ENCODE measurements at regions not wholly inside any gene's neighbourhood (a gene's known extent, or its start where the extent isn't known, plus 50 kb on each side); places are given as distances from the start of the nearest gene placed in this dataset.

GRCh38 chr7:31432176-31432575 is 81.7 kb upstream of the ITPRID1 start:
- no peak for TF ChIP-seq USF1 (IDR thresholded peaks at IDR 0.05)
- TF ChIP-seq CEBPB (IDR thresholded peaks at IDR 0.05), result no peak
- no peak for TF ChIP-seq EP300 (IDR thresholded peaks at IDR 0.05; ENCODE audit: borderline replicate concordance)
- TF ChIP-seq RAD21 (IDR thresholded peaks at IDR 0.05; ENCODE audit: low read depth), result no peak
- TF ChIP-seq REST (IDR thresholded peaks at IDR 0.05; ENCODE audit: low read depth), result no peak
- no peak for TF ChIP-seq MAX (IDR thresholded peaks at IDR 0.05)
- no peak for TF ChIP-seq TCF12 (IDR thresholded peaks at IDR 0.05; ENCODE audit: low read depth)
- no peak for TF ChIP-seq FOXM1 (IDR thresholded peaks at IDR 0.05; ENCODE audit: borderline replicate concordance, low read depth)
